Naive thymus-derived CD8-positive, alpha-beta T cell (primary cell): ENCODE measurements at regions not wholly inside any gene's neighbourhood (a gene's known extent, or its start where the extent isn't known, plus 50 kb on each side); places are given as distances from the start of the nearest gene placed in this dataset.

Source experiments
- ATAC-seq, 2 donors: fragments of 150-1000 bp; cut with Tn5 transposase in 1 of 2; sonication (Bioruptor Pico), chemical (Tn5 transposase) in 1 of 2; 1 replicate in 1 of 2; 2 replicates in 1 of 2; pipeline ENCODE4 v1.10.0; 2021; ENCODE audit warnings: mild to moderate bottlenecking in 2 of 2, moderate library complexity in 2 of 2
- POLR2A ChIA-PET: fragments of 350-600 bp; sonication (Branson Sonifier 250); formaldehyde crosslinking; loops from one replicate; lab custom pipeline; 2021; ENCODE audit warnings: antibody characterized with exemption; lab: Charles Lee
- DNase-seq, 10 donors: peaks; one replicate each; pipeline versions ENCODE4 v3.0.0 to v3.0.0-alpha.2; 2020 to 2022
- H3K27ac Mint-ChIP-seq, 10 donors: one replicate each; pipeline ENCODE4 v1.8.0; 2020 to 2022; ENCODE audit warnings: mild to moderate bottlenecking in 10 of 10, mixed read lengths in 10 of 10, moderate library complexity in 4 of 10, inconsistent platforms in 1 of 10
- H3K27me3 Mint-ChIP-seq, 5 donors: one replicate each; pipeline ENCODE4 v1.8.0; 2021 to 2022; ENCODE audit warnings: mixed read lengths in 5 of 5
- H3K36me3 Mint-ChIP-seq, 3 donors: one replicate each; pipeline ENCODE4 v1.8.0; 2020 to 2022; ENCODE audit warnings: mixed read lengths in 3 of 3, mild to moderate bottlenecking in 2 of 3, inconsistent platforms in 1 of 3
- H3K4me1 Mint-ChIP-seq, 4 donors: one replicate each; pipeline ENCODE4 v1.8.0; 2021 to 2022; ENCODE audit warnings: mixed read lengths in 4 of 4
- H3K4me3 Mint-ChIP-seq, 10 donors: one replicate each; pipeline ENCODE4 v1.8.0; 2020 to 2022; ENCODE audit warnings: mild to moderate bottlenecking in 10 of 10, mixed read lengths in 10 of 10, moderate library complexity in 6 of 10, inconsistent platforms in 1 of 10
- H3K9me3 Mint-ChIP-seq, 9 donors: one replicate each; pipeline ENCODE4 v1.8.0; 2020 to 2022; ENCODE audit warnings: mixed read lengths in 9 of 9, mild to moderate bottlenecking in 3 of 9, inconsistent platforms in 1 of 9, moderate library complexity in 1 of 9

DNA sequence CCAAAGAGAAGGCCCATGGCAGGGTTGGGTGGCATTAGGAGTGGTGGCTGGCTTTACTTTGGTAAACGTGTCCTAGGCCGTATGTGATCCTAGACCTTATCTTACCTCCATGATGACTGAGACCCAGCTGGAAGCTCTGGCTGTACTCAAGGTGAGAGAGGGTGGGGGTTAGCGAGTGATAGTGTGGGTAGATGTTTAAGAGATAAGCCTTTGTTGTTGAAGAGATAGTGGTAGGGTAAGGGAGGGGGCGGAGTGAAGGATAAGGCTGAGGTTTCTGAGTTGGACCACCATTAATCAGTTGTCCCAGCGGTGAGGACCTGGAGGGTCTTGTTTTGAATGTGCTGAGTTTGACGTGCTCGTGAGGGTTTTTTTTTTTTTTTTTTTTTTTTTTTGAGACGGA lies 61.5 kb upstream of the ULK4 start:
- peak overlapping the region in 8 of 10 donors; percentile 26 to 71 (median 54) for H3K4me3 Mint-ChIP-seq
- H3K27ac Mint-ChIP-seq: peak overlapping the region in 9 of 10 donors; percentile 4 to 72 (median 49)
- peaks cover 38 to 86% (median 63%) of the 10 kb centered on the region in 4 donors for H3K4me1 Mint-ChIP-seq
- DNase-seq: no peak
- peaks cover 0 to 3% (median 0%) of the 10 kb centered on the region in 3 donors for H3K36me3 Mint-ChIP-seq
- no peaks in the 10 kb centered on the region for H3K27me3 Mint-ChIP-seq
- POLR2A ChIA-PET: interaction anchor here (1.2 kb wide), 1 partner anchor 61 kb away, joined by 3 read pairs; the partner anchor contains the start of gene ULK4
- no peaks in the 10 kb centered on the region for H3K9me3 Mint-ChIP-seq
- ATAC-seq: peak; percentile 63 to 66

DNA sequence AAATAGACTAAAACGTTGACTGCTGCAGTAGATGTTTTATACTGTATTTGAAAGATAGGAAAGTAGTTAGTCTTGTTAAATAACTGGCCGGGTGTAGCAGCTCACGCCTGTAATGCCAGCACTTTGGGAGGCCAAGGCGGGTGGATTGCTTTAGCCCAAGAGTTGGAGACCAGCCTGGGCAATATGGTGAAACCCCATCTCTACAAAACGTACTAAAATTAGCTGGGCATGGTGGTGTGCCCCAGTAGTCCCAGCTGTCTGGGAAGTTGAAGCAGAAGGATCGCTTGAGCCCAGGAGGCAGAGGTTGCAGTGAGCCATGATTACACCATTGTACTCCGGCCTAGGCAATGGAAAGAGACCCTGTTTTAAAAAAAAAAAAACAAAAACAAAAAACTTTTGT lies 60.5 kb upstream of the ULK4 start:
- H3K9me3 Mint-ChIP-seq: no peaks in the 10 kb centered on the region
- POLR2A ChIA-PET: interaction anchor here (0.6 to 1.2 kb wide), 3 partner anchors 27 to 95 kb away, joined by 3 to 4 read pairs (median 4); partner anchors contain the start of gene ULK4
- DNase-seq (no peak), ATAC-seq (no peak)
- H3K4me1 Mint-ChIP-seq: peaks cover 35 to 90% (median 62%) of the 10 kb centered on the region in 4 donors
- H3K36me3 Mint-ChIP-seq: no peaks in the 10 kb centered on the region
- peak overlapping the region in 3 of 10 donors; percentile 13 to 40 (median 21) for H3K4me3 Mint-ChIP-seq
- no peaks in the 10 kb centered on the region for H3K27me3 Mint-ChIP-seq
- H3K27ac Mint-ChIP-seq: peak overlapping the region in 2 of 10 donors; percentile 11 to 62

- Mint-ChIP-seq H3K4me3 (no peak overlapping the region), H3K27ac (peak overlapping the region in 1 of 10 donors; percentile 57), H3K27me3 (no peaks in the 10 kb centered on the region), H3K4me1 (peaks cover 32 to 93% (median 66%) of the 10 kb centered on the region in 4 donors), H3K36me3 (no peaks in the 10 kb centered on the region), H3K9me3 (no peaks in the 10 kb centered on the region)
- POLR2A ChIA-PET: no interaction called here
- ATAC-seq (no peak), DNase-seq (no peak)
Observed at GRCh38 chr3:42020684-42021307, 58.9 kb upstream of the ULK4 start.

- Mint-ChIP-seq H3K9me3 (no peaks in the 10 kb centered on the region), H3K36me3 (no peaks in the 10 kb centered on the region), H3K27me3 (no peaks in the 10 kb centered on the region), H3K4me1 (peaks cover 30 to 93% (median 64%) of the 10 kb centered on the region in 4 donors), H3K4me3 (no peak overlapping the region), H3K27ac (peak overlapping the region in 1 of 10 donors; percentile 48)
- POLR2A ChIA-PET: interaction anchor here (1.3 kb wide), 1 partner anchor 9 kb away, joined by 3 read pairs; no protein-coding TSS in a partner anchor
- no peak for ATAC-seq
- DNase-seq: no peak
Observed at GRCh38 chr3:42019953-42020260, 58.0 kb upstream of the ULK4 start.

DNA sequence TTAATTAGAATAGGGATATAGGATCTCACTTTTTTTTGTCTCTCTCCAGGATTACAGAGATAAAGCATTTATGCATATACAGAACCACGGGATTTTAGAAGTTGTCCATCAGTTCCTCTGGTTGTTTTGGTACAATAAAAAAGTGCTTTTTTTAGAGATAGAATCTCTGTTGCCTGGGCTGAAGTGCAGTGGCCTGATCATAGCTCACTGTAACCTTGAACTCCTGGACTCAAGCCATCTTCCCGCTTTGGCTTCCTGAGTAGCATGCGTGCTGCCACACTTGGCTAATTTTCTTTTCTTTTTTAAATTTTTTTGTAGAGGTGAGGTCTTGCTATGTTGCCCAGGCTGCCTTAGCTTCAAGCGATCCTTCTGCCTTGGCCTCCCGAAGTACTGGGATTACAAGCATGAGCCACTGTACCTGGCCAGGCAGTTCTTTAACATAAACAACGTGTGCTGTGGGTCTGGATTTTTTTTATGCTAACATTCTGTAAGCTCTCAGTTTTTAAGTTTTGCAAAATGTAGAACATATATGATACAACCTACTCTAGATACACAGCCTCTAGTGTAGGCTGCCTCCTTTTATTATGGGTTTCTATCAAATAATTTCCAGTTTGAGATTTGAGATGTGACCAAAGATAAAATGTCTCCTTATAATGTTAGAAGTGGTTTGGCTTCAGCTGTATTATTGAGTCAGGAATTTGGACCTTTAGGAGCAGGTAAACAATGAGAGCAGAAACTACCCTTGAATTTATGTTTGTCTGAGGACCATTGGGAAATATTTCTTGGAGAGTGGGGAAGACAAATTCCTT lies 57.4 kb upstream of the ULK4 start:
- Mint-ChIP-seq H3K27me3 (no peaks in the 10 kb centered on the region), H3K9me3 (no peaks in the 10 kb centered on the region), H3K36me3 (no peaks in the 10 kb centered on the region), H3K27ac (peak overlapping the region in 1 of 10 donors; percentile 48), H3K4me1 (peaks cover 32 to 93% (median 65%) of the 10 kb centered on the region in 4 donors), H3K4me3 (no peak overlapping the region)
- DNase-seq (no peak), ATAC-seq (no peak)
- POLR2A ChIA-PET: interaction anchor here (0.5 to 1.3 kb wide), 3 partner anchors 9 to 117 kb away, joined by 3 to 7 read pairs (median 3); no protein-coding TSS in a partner anchor

DNA sequence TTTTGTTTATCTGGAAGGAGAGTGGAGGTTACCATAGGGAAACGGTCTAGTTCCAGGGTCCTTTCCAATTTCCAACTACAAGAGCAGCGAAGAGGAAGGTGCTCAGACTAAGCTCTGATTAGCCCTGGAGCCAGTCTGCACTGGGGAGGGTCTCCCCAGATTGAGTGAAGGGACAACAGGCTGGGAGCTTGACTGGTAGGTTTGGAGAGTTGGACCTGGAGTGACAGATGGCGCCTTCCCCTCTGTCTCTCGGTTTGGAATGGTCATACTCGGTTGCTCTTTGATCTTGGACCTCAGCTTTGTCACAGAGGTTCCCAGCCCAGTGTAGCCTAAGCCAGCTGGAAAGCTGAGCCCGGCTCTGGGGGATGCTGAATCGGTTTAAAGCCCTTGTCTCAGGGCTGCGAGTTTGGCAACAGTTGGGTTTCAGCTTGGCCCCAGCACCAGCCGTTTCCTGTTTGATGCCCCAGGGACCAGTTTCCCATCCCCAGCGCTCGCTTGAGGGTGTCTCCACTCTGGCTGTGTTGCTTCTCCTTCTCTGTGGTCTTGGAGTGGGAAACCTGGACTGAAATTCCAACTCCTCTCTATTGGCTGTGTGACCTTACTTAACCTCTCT lies 53.1 kb upstream of the ULK4 start:
- Mint-ChIP-seq H3K4me1 (peaks cover 22 to 65% (median 49%) of the 10 kb centered on the region in 4 donors), H3K27me3 (no peaks in the 10 kb centered on the region), H3K36me3 (no peaks in the 10 kb centered on the region), H3K9me3 (no peaks in the 10 kb centered on the region), H3K27ac (peak overlapping the region; percentile 81 to 95 (median 87)), H3K4me3 (peak overlapping the region; percentile 81 to 93 (median 92))
- POLR2A ChIA-PET: interaction anchor here (0.6 to 1.9 kb wide), 5 partner anchors 9 to 1540 kb away, joined by 3 to 11 read pairs (median 4); partner anchors contain the start of gene ULK4
- DNase-seq: peak in 1 of 10 donors; percentile 17
- ATAC-seq: no peak

GRCh38 chr3:42014458-42014920 lies 52.6 kb upstream of the ULK4 start:
- no peaks in the 10 kb centered on the region for H3K27me3 Mint-ChIP-seq
- no peaks in the 10 kb centered on the region for H3K36me3 Mint-ChIP-seq
- H3K27ac Mint-ChIP-seq: peak overlapping the region; percentile 81 to 95 (median 87)
- DNase-seq (no peak), ATAC-seq (no peak)
- H3K9me3 Mint-ChIP-seq: no peaks in the 10 kb centered on the region
- POLR2A ChIA-PET: interaction anchor here (1.1 to 1.9 kb wide), 4 partner anchors 9 to 53 kb away, joined by 3 to 11 read pairs (median 4); partner anchors contain the start of gene ULK4
- H3K4me1 Mint-ChIP-seq: peaks cover 19 to 59% (median 45%) of the 10 kb centered on the region in 4 donors
- H3K4me3 Mint-ChIP-seq: peak overlapping the region; percentile 81 to 93 (median 92)

DNA sequence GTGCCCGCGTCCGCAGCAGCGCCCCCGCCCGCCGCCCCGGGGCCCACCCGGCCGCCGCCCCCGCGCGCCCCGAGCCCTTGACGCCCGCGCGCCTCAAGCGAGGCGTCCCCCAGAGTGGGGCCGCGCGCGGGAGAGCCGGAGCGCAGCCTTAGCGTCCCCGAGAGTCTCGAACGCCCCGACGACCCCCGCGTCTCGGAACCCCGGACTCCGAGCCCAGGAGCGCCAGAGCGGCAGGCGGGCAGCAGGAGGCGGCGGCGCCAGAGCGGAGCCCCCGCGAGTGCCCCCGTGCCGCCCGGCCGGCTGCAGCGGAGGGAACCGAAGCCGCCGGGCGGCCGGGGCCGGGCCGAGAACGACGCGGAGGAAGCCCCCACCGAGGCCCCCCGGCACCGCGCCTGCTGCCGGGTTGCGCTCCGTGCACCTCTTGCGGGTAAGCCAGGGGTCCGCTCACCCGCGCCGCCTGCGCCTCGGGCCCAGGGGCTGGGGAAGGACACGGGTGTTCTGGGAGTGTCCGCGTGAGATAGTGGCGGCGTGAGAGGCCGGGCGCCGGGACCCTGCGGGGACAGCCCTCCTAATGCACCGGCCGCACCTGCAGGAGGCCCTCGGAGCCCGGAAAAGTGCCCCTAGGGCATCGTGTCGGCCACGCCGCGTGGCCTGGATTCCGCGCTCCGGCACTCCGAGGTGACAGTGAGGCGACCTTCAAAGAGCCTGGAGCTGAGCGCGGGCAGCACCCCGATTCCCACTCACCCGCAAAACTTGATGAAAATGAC lies 52.0 kb upstream of the ULK4 start:
- Mint-ChIP-seq H3K9me3 (no peaks in the 10 kb centered on the region), H3K4me1 (peaks cover 19 to 54% (median 42%) of the 10 kb centered on the region in 4 donors), H3K27me3 (no peaks in the 10 kb centered on the region), H3K4me3 (peak overlapping the region; percentile 81 to 93 (median 92)), H3K36me3 (no peaks in the 10 kb centered on the region), H3K27ac (peak overlapping the region; percentile 79 to 95 (median 90))
- DNase-seq (peak in 7 of 10 donors; percentile 8 to 38 (median 29)), ATAC-seq (peak; percentile 18 to 36)
- POLR2A ChIA-PET: interaction anchor here (1.1 to 1.9 kb wide), 6 partner anchors 8 to 1556 kb away, joined by 3 to 14 read pairs (median 4); partner anchors contain the start of genes RPL14 and ULK4

GRCh38 chr3:42012935-42013690 lies 51.2 kb upstream of the ULK4 start:
- no peaks in the 10 kb centered on the region for H3K36me3 Mint-ChIP-seq
- DNase-seq: peak; percentile 46 to 78 (median 65)
- H3K4me3 Mint-ChIP-seq: peak overlapping the region; percentile 82 to 95 (median 91)
- H3K27ac Mint-ChIP-seq: peak overlapping the region; percentile 85 to 98 (median 97)
- peaks cover 16 to 48% (median 38%) of the 10 kb centered on the region in 4 donors for H3K4me1 Mint-ChIP-seq
- POLR2A ChIA-PET: interaction anchor here (0.7 to 1.9 kb wide), 3 partner anchors 32 to 1556 kb away, joined by 3 to 14 read pairs (median 4); partner anchors contain the start of genes RPL14 and ULK4
- H3K27me3 Mint-ChIP-seq: no peaks in the 10 kb centered on the region
- peak; percentile 69 to 73 for ATAC-seq
- no peaks in the 10 kb centered on the region for H3K9me3 Mint-ChIP-seq

DNA sequence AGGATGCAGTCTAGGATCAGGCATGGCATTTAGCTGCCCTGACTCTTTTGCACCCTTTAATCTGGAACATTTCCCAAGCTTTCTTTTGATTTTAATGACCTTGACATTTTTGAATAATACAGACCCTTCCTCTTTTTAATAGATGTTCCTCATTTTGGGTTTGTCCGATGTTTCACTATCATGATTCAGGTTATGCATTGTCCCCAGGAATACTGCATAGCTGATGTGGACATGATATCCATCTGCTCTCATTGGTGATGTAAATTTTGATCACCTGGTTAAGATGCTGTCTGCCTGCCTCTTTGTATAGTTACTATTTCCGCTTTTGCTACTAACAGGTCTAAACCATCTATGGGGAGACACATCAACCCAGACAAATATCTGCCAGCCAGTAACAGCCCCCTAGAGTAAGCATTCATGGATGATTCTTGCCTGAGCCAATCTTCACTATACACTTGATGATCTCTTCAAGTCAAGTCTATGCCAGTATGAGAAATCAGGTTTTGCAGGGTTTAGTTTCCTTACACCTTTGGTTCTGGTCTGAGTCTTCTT lies 50.6 kb upstream of the ULK4 start:
- peak overlapping the region; percentile 82 to 95 (median 91) for H3K4me3 Mint-ChIP-seq
- DNase-seq (peak in 7 of 10 donors; percentile 6 to 61 (median 36)), ATAC-seq (peak; percentile 58 to 78)
- H3K4me1 Mint-ChIP-seq: peaks cover 16 to 43% (median 37%) of the 10 kb centered on the region in 4 donors
- H3K36me3 Mint-ChIP-seq: no peaks in the 10 kb centered on the region
- H3K27me3 Mint-ChIP-seq: no peaks in the 10 kb centered on the region
- peak overlapping the region; percentile 85 to 98 (median 97) for H3K27ac Mint-ChIP-seq
- POLR2A ChIA-PET: interaction anchor here (1.3 to 1.9 kb wide), 2 partner anchors 50 to 1555 kb away, joined by 4 to 14 read pairs; partner anchors contain the start of genes RPL14 and ULK4
- no peaks in the 10 kb centered on the region for H3K9me3 Mint-ChIP-seq
